ENCODE measurements at regions not wholly inside any gene's neighbourhood (a gene's known extent, or its start where the extent isn't known, plus 50 kb on each side); places are given as distances from the start of the nearest gene placed in this dataset.

GRCh38 chr18:61236356-61237057 is 96.7 kb upstream of the CDH20 start:
- FAIRE-seq, result no peak
- TF ChIP-seq CTCF (IDR thresholded peaks at IDR 0.05), result no peak
- H3K27ac ChIP-seq, result no peak overlapping the region
- no peak for DNase-seq
- ATAC-seq, result no peak
- H3K4me3 ChIP-seq, result no peak overlapping the region
- H3K9me3 ChIP-seq, result no peaks in the 10 kb centered on the region
- H3K36me3 ChIP-seq, result no peaks in the 10 kb centered on the region
- WGBS, 2 donors, result 36 to 45% methylated on average over 7 of the region's 7 CpGs
- H3K4me1 ChIP-seq, result no peaks in the 10 kb centered on the region
- no peaks in the 10 kb centered on the region for H3K27me3 ChIP-seq
- intact Hi-C loops (cut with DNase I), result no loop called here

GRCh38 chr18:61237529-61237928 is 95.7 kb upstream of the CDH20 start:
- 46 to 60% methylated on average over 7 of the region's 7 CpGs for WGBS, 2 donors
- H3K27me3 ChIP-seq, result no peaks in the 10 kb centered on the region
- H3K9me3 ChIP-seq, result no peaks in the 10 kb centered on the region
- H3K4me3 ChIP-seq, result no peak overlapping the region
- DNase-seq (no peak), ATAC-seq (no peak), FAIRE-seq (no peak)
- no peak overlapping the region for H3K27ac ChIP-seq
- H3K36me3 ChIP-seq, result no peaks in the 10 kb centered on the region
- H3K4me1 ChIP-seq, result no peaks in the 10 kb centered on the region
- intact Hi-C loops (cut with DNase I), result no loop called here
- no peak for TF ChIP-seq CTCF (IDR thresholded peaks at IDR 0.05)

DNA sequence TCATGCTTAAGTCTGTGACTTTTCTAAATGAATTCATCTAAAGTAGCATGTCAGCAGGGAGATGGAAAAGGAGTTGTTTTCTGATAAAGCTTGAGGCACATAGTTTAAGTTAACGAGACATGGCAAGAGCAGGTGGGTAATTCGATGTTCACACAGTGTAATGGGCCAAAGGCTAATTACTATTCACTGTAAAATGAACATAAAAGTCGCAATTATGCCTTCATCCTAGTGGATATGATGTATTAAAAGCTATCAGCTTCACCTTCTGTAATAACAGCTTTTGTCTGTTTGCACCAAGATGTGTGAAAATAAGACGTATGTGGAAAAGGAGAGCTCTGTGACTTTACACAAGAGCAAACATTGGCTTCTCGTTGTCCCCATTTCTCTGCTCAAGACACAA is 94.2 kb upstream of the CDH20 start:
- Histone ChIP-seq H3K36me3 (no peaks in the 10 kb centered on the region), H3K27me3 (no peaks in the 10 kb centered on the region), H3K9me3 (no peaks in the 10 kb centered on the region), H3K4me3 (no peak overlapping the region), H3K4me1 (no peaks in the 10 kb centered on the region), H3K27ac (no peak overlapping the region)
- no peak for FAIRE-seq
- no peak for ATAC-seq
- intact Hi-C loops (cut with DNase I), result no loop called here
- WGBS, 2 donors, result 38 to 48% methylated on average over 5 of the region's 5 CpGs
- TF ChIP-seq CTCF (IDR thresholded peaks at IDR 0.05), result no peak
- DNase-seq, result no peak

DNA sequence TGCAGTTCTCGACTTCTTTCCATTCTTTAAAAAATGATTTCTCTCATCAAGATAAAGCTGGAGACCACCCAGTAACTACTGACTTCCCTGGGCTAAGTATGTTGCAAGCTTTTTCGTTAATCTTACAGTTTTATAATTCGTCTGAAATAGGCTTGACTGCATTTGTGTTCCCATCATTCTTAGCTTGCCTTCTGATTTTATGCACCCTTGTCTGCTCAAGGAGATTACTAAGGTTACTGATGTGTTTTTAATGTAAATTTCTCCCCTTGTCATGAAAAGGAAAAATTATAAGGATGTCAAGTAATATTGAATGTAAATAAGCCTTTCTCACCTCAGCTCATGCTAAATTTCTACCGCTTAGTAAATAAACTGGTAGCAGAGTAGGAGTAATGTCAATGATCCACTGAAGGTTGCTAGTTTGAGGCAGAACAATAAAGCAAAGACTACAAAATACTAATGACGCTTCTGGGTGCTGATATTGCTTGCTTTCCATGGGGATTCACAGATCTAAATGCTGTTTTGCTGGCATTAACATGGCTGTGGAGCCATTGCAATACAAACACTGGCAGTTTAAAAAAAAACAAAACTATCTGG is 91.9 kb upstream of the CDH20 start:
- ATAC-seq (no peak), FAIRE-seq (no peak), DNase-seq (no peak)
- Histone ChIP-seq H3K4me3 (no peak overlapping the region), H3K9me3 (no peaks in the 10 kb centered on the region), H3K27me3 (no peaks in the 10 kb centered on the region), H3K36me3 (no peaks in the 10 kb centered on the region), H3K4me1 (no peaks in the 10 kb centered on the region), H3K27ac (no peak overlapping the region)
- WGBS, 2 donors, result 45 to 50% methylated on average over 5 of the region's 5 CpGs
- TF ChIP-seq CTCF (IDR thresholded peaks at IDR 0.05), result no peak
- intact Hi-C loops (cut with DNase I), result no loop called here

DNA sequence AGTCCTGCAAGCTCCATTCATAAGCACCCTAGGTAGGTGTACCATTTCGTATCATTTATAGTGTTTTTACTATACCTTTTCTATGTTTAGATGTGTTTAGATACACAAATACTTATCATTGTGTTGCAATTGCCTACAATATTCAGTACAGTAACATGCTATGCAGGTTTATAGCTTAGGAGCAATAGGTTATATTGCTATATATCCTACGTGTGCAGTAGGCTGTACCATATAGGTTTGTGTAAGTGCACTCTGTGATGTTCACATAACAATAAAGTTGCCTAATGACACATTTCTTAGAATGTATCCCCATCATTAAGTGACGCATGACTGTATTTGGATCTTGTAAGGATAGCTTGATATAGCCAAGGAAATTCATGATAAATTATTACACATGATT is 88.6 kb upstream of the CDH20 start:
- ATAC-seq (no peak), FAIRE-seq (no peak), DNase-seq (no peak)
- H3K4me1 ChIP-seq, result no peaks in the 10 kb centered on the region
- H3K4me3 ChIP-seq, result no peak overlapping the region
- H3K27me3 ChIP-seq, result no peaks in the 10 kb centered on the region
- H3K9me3 ChIP-seq, result no peaks in the 10 kb centered on the region
- no peak for TF ChIP-seq CTCF (IDR thresholded peaks at IDR 0.05)
- H3K36me3 ChIP-seq, result no peaks in the 10 kb centered on the region
- 59 to 70% methylated on average over 3 of the region's 3 CpGs for WGBS, 2 donors
- H3K27ac ChIP-seq, result no peak overlapping the region
- intact Hi-C loops (cut with DNase I), result no loop called here
